Natural killer cell (primary cell): ENCODE measurements at regions not wholly inside any gene's neighbourhood (a gene's known extent, or its start where the extent isn't known, plus 50 kb on each side); places are given as distances from the start of the nearest gene placed in this dataset.
A peak's percentile ranks its signal among the peaks of the same experiment; 100 is the strongest.

ENCODE experiments used
- ATAC-seq, 3 donors: fragments of 150-1000 bp in 2 of 3; fragments of 200-7000 bp in 1 of 3; cut with Tn5 transposase; 1 replicate in 1 of 3; 2 replicates in 2 of 3; pipeline ENCODE4 v1.10.0; 2021; ENCODE audit warnings: mild to moderate bottlenecking in 2 of 3, moderate library complexity in 2 of 3
- DNase-seq, 2 donors: peaks; one replicate each; pipeline versions ENCODE4 v3.0.0 to v3.0.0-alpha.2; 2013 to 2021; ENCODE audit warnings: mixed read lengths in 1 of 2
- H3K27ac ChIP-seq: one replicate; pipeline ENCODE4 v1.5.1; 2013; ENCODE audit warnings: mild to moderate bottlenecking, low read length
- H3K27me3 ChIP-seq: one replicate; pipeline ENCODE4 v1.6.1; 2013; ENCODE audit warnings: low read length; ENCODE audit not compliant: control insufficient read depth, insufficient read depth
- H3K36me3 ChIP-seq: one replicate; pipeline ENCODE4 v1.6.1; 2013; ENCODE audit warnings: low read length; ENCODE audit not compliant: control insufficient read depth, insufficient read depth
- H3K4me1 ChIP-seq: one replicate; pipeline ENCODE4 v1.6.1; 2013; ENCODE audit warnings: low read length; ENCODE audit not compliant: control insufficient read depth, insufficient read depth
- H3K4me3 ChIP-seq: one replicate; pipeline ENCODE4 v1.5.1; 2013; ENCODE audit warnings: low read length
- H3K9me3 ChIP-seq: one replicate; pipeline ENCODE4 v1.6.1; 2013; ENCODE audit warnings: low read length; ENCODE audit not compliant: control insufficient read depth, insufficient read depth
- H3K27ac Mint-ChIP-seq, 2 donors: one replicate each; pipeline ENCODE4 v1.8.0; 2022; ENCODE audit warnings: mild to moderate bottlenecking in 2 of 2, mixed read lengths in 2 of 2, moderate library complexity in 1 of 2
- H3K27me3 Mint-ChIP-seq, 2 donors: one replicate each; pipeline ENCODE4 v1.8.0; 2022; ENCODE audit warnings: low read depth in 2 of 2, mixed read lengths in 2 of 2
- H3K36me3 Mint-ChIP-seq: one replicate; pipeline ENCODE4 v1.8.0; 2022; ENCODE audit warnings: mixed read lengths
- H3K4me1 Mint-ChIP-seq, 2 donors: one replicate each; pipeline ENCODE4 v1.8.0; 2022; ENCODE audit warnings: mixed read lengths in 2 of 2
- H3K4me3 Mint-ChIP-seq: one replicate; pipeline ENCODE4 v1.8.0; 2022; ENCODE audit warnings: mild to moderate bottlenecking, moderate library complexity, mixed read lengths
- H3K9me3 Mint-ChIP-seq, 2 donors: one replicate each; pipeline ENCODE4 v1.8.0; 2022; ENCODE audit warnings: mixed read lengths in 2 of 2
- CTCF ChIP-seq: fragments of 200-600 bp; IDR thresholded peaks from one replicate; pipeline ENCODE4 v1.8.0; 2022; ENCODE audit warnings: antibody characterized with exemption
- whole genome bisulfite sequencing: methylation state at CpG from one replicate; pipeline ENCODE4 v1.1.7; 2013; ENCODE audit warnings: missing lambda C conversion rate; ENCODE audit not compliant: insufficient coverage; 5-methylcytosine and 5-hydroxymethylcytosine counted together
- intact Hi-C: fragments of 100-400 bp; cut with micrococcal nuclease; formaldehyde crosslinking; loops from one replicate; pipeline ENCODE4 v1.14.2; 2022

DNA sequence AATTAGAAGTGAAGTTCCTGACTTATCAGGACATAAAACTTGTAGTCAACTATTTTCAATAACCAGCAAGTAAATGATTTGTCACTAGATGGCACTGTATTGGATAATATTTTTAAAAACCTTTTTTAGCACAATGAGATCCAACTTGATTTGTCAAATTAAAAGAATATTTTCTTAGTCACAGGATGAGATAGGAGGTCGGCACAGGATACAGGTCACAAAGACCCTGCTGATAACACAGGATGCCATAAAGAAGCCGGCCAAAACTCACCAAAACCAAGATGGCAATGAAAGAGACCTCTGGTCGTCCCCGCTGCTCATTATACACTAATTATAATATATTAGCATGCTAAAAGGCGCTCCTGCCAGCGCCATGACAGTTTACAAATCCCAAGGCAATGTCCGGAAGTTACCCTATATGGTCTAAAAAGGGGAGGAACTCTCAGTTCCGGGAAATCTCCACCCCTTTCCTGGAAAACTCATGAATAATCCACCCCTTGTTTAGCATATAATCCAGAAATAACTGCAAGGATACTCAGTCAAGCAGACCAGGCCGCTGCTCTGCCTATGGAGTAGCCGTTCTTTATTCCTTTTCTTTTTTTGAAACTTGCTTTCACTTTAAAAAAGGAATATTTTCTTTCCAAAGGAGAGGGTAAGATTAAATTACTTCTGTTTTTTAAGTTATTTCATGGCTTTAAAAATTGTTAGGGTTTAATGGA is 255.7 kb upstream of the MKLN1 start:
- peak overlapping the region; percentile 53 for H3K4me3 Mint-ChIP-seq
- peak; percentile 47 for TF ChIP-seq CTCF
- Histone ChIP-seq H3K27me3 (no peaks in the 10 kb centered on the region), H3K36me3 (peaks cover 7% of the 10 kb centered on the region), H3K9me3 (no peaks in the 10 kb centered on the region), H3K27ac (no peak overlapping the region), H3K4me1 (peaks cover 19% of the 10 kb centered on the region), H3K4me3 (no peak overlapping the region)
- H3K27me3 Mint-ChIP-seq: no peaks in the 10 kb centered on the region
- DNase-seq: no peak
- H3K4me1 Mint-ChIP-seq: peaks cover 26 to 78% of the 10 kb centered on the region in 2 donors
- intact Hi-C loops: loop anchor here (5.0 to 10.0 kb wide), 2 partner anchors 35 to 353 kb away; no protein-coding TSS in a partner anchor
- no peaks in the 10 kb centered on the region for H3K9me3 Mint-ChIP-seq
- ATAC-seq: no peak
- H3K36me3 Mint-ChIP-seq: peaks cover 9% of the 10 kb centered on the region
- H3K27ac Mint-ChIP-seq: no peak overlapping the region
- 74% methylated on average over 8 of the region's 10 CpGs for WGBS

DNA sequence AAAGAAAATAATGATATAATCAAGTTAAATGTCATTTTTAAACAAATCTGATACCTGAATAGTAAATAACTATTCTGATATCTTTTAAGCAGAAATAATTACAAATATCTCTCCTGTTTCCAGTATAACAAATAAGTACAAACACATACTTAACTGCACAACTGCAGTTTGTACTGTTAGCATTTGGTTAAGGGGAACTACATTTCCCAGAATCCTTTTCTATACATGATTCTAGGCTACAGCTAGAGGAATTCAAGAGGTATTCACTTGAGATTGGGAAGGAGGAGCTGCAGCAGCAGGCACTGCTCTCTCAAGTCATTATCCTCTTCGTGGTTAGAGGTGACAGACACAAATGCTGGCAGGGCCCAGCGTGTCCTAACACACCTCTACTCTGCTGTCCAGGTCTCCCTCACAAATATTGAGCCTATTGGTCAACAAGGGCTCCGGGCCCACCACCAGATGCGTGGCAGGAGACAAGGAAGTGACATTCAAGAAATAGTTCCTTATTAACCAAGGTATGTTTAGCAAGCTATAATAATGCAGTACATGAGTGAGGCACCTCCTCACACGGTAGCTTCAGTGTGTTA is 255.1 kb upstream of the MKLN1 start:
- no peak overlapping the region for H3K4me3 ChIP-seq
- Mint-ChIP-seq H3K4me3 (peak overlapping the region; percentile 53), H3K27me3 (no peaks in the 10 kb centered on the region), H3K4me1 (peaks cover 20 to 72% of the 10 kb centered on the region in 2 donors), H3K9me3 (no peaks in the 10 kb centered on the region), H3K36me3 (peaks cover 4% of the 10 kb centered on the region), H3K27ac (no peak overlapping the region)
- H3K27me3 ChIP-seq: no peaks in the 10 kb centered on the region
- TF ChIP-seq CTCF: no peak
- H3K4me1 ChIP-seq: peaks cover 14% of the 10 kb centered on the region
- ATAC-seq (peak; percentile 23 to 45 (median 25)), DNase-seq (peak in 1 of 2 donors; percentile 58)
- H3K9me3 ChIP-seq: no peaks in the 10 kb centered on the region
- H3K27ac ChIP-seq: no peak overlapping the region
- 67% methylated on average over 4 of the region's 5 CpGs for WGBS
- intact Hi-C loops: loop anchor here (5.0 to 10.0 kb wide), 2 partner anchors 35 to 352 kb away; no protein-coding TSS in a partner anchor
- peaks cover 7% of the 10 kb centered on the region for H3K36me3 ChIP-seq

DNA sequence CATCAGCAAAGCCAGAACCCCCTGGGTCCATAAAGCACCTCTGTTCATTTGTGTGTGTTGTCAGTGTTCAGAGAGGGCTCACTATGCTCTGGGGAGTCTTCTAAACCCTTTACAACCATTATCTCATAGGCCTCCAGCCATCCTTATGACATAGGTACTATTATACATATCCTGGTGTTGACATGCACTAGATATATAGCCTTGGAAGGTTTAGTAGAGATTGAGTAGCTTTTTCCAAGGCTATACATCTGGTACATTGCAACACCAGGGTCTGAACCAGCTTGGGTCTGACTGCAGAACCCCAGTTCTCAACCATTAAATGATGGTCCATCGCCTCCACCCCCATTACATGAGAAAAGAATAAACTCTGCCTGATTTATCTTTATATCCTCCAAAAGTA is 253.6 kb upstream of the MKLN1 start:
- H3K27me3 Mint-ChIP-seq: no peaks in the 10 kb centered on the region
- Histone ChIP-seq H3K4me3 (no peak overlapping the region), H3K4me1 (peaks cover 14% of the 10 kb centered on the region), H3K27ac (no peak overlapping the region), H3K36me3 (peaks cover 7% of the 10 kb centered on the region), H3K27me3 (no peaks in the 10 kb centered on the region), H3K9me3 (no peaks in the 10 kb centered on the region)
- H3K4me3 Mint-ChIP-seq: peak overlapping the region; percentile 55
- no peak for TF ChIP-seq CTCF
- intact Hi-C loops: loop anchor here (5.0 to 10.0 kb wide), 2 partner anchors 33 to 351 kb away; no protein-coding TSS in a partner anchor
- DNase-seq (no peak), ATAC-seq (peak in 2 of 3 donors; percentile 8 to 15)
- H3K27ac Mint-ChIP-seq: peak overlapping the region in 1 of 2 donors; percentile 72
- H3K36me3 Mint-ChIP-seq: no peaks in the 10 kb centered on the region
- no CpG with 5 or more reads among the region's 1 CpG for WGBS
- peaks cover 5 to 57% of the 10 kb centered on the region in 2 donors for H3K4me1 Mint-ChIP-seq
- H3K9me3 Mint-ChIP-seq: no peaks in the 10 kb centered on the region
